ENCODE measurements at regions not wholly inside any gene's neighbourhood (a gene's known extent, or its start where the extent isn't known, plus 50 kb on each side); places are given as distances from the start of the nearest gene placed in this dataset.
A peak's percentile ranks its signal among the peaks of the same experiment; 100 is the strongest.

- DNase-seq: no peak
These were observed 58.7 kb downstream of the OTOL1 start for GRCh38 chr3:161555320-161555719.

- DNase-seq: no peak
These were observed 59.9 kb downstream of the OTOL1 start for GRCh38 chr3:161556533-161556932.

DNA sequence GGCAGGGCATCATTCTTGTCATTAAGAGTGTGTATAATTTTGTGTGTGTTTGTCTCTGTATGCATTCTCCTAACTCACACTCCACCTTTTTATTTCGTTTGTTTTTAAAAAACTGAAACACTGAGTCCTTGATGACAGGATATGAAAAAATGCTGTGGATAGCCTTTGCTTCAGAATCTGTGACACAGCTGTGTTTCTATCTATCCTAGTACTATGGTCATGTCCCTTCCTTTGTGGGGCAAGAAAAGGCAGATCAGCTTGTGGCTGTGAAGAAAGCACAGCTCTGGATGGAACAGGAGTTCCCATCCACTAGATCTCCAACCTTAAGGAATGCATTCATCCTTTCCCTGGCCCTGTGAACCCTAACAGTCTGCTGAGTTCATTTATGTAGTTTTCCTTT is 60.3 kb downstream of the OTOL1 start:
- DNase-seq: no peak

DNA sequence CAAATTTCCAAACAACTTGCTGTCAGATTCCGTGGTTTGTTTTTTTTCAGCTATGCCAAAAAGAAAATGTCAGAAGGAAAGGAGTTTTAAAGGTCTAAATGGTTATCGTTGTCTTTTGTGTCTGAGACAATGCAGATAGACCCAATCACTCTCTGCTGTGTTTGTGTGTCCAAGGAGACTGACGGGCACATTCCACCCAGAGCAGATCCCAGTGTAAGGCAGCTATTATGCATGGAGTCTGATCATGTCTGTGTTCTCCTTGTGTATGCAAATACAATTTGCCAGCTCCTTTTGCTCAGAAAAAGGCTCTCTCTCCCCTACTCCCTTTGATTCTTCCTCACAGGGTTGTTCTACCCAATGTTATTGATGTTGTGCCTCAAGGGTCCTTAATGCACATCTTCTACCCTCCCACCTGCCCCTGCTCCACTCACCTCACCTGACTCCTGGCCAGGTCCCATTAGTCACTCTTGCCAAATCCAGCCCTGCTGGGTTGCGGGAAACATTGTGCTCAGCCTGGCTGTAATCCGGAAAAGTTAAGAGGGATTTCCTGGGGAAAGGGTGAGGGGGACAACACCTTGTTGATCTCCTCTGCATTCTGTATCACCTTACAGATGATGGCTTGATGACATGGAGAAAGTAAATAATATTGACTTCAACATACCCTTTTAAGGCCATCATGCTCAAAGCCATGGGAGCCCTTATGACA is 61.0 kb downstream of the OTOL1 start:
- DNase-seq: no peak

GRCh38 chr3:161558236-161558635 is 61.6 kb downstream of the OTOL1 start:
- DNase-seq: no peak

GRCh38 chr3:161559177-161559998 is 62.8 kb downstream of the OTOL1 start:
- peak; percentile 71 for DNase-seq

DNA sequence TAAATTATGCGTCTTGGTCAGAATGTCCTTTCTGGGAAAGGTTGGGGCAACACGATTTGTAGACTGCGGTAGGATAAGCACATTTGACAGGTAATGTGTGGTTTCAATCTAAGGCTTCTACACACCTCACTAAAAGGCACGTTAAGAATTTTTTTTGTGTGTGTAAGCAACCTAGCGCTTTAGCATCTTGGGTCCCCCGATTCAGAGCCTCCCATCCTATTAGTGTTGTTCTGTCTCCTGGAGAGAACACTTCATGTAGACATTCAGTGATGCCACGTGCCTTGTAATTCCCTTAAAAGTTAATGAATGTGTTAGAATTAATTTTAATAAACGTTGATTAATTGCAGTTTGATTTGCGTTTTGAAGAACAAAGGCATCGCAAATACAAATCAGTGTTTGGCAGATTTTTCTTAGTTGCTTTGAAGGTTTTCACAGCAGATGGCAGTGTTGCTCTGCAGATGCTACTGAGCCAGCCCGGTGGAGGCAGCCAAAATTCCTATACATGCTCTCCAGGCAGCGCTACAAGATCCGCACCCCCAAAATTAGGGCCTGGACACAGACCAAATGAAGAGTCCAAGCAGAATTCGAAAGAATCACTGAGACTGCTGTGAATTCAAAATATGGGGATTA is 63.5 kb downstream of the OTOL1 start:
- DNase-seq: peak; percentile 68

DNA sequence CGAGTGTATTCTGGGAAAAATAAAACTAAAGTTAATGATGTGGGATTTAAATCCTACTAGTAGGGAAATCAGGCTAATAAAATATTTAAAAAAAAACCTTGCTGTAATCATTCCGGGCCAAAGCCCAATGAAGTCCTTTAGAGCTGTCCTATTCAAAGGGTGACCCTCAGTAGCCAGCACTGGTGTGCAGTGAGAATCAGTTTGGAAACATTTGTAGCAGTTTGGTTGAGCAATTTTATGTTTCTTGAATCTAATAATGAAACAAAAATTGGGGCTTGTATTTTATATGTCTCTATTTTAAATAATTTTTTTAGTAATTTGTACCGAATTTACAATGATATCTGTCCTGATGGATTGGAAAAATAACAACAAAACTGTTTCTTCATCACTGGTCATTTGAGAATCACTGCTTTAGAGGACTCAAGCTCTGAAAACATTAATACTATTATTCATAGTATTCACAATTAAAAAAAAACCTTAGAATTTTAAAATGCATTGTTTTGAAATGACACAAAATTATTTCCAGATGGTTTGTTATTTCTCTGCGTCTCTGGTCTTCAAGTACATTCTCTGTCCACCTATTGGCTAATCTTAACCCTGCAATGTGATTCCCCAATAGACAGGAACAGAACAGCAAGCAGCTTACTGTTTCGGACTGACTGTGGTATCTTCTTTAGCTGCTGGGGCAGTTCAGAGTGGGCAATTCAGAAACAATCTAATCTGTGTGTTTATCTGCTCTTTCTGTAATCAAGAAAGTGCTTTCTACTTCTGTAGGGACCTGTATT is 71.2 kb downstream of the OTOL1 start:
- DNase-seq: no peak

- no peak for DNase-seq
These were observed 72.1 kb downstream of the OTOL1 start for GRCh38 chr3:161568671-161569070.

GRCh38 chr3:161571951-161572350 is 75.3 kb downstream of the OTOL1 start:
- DNase-seq: no peak

DNA sequence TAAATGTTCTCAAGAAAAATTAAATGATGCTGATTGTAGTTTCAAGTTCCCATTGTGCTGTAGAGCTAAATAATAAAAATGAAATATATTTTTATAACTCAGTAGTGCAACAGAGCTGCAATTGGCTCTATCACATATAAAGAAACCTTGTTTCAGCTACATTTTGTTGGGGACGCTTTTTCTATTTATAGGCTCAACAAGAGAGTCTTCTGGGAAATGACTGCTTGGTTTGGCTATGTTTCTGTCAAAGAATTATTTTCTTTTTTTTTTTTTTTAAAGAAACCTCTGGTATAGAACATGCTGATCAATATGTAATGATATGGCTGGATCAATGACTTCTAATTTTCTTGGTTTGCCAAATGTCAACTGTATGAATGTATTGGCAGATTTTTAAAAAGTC is 76.5 kb downstream of the OTOL1 start:
- no peak for DNase-seq

- DNase-seq: no peak
These were observed 79.3 kb downstream of the OTOL1 start for GRCh38 chr3:161575901-161576300.

DNA sequence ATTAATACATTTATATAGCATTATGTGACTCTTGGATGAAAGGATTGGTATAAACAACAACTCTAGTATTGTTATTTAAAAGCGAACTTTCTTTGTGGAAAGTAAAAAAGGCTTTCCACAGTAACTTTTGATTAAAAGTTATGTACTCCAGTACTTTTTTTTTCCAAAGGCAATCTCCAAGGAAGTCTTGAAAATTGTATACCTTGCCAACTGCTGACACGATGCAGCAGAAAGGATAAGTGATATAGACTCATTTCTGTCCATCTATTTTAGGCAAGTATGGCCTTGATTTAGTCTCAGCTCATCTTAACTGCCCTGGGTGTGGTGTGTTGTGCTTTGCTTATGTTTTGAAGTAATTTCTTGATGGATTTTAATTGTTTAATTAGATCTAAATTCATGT is 79.7 kb downstream of the OTOL1 start:
- DNase-seq: no peak

- peak; percentile 50 for DNase-seq
These were observed 80.3 kb downstream of the OTOL1 start for GRCh38 chr3:161576714-161577510.

DNA sequence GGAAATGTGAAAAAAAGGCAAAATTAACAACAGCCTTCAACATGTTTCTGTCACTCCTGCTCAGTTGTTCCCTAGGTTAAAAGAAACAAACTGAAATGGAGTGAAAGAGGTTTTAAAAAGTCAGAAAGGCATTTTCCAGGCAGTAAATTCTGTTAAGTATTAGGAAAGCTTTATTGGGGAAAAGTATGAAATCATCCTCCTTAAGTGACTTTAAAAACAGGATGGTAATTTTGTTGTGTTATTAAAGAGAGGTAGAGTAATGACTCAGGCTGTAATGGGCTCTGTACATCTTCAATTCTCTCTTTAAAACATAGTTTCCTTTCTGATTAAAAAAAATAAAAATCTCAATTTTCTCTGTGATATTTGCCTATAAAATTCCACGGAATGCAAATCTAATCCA is 81.1 kb downstream of the OTOL1 start:
- no peak for DNase-seq

DNA sequence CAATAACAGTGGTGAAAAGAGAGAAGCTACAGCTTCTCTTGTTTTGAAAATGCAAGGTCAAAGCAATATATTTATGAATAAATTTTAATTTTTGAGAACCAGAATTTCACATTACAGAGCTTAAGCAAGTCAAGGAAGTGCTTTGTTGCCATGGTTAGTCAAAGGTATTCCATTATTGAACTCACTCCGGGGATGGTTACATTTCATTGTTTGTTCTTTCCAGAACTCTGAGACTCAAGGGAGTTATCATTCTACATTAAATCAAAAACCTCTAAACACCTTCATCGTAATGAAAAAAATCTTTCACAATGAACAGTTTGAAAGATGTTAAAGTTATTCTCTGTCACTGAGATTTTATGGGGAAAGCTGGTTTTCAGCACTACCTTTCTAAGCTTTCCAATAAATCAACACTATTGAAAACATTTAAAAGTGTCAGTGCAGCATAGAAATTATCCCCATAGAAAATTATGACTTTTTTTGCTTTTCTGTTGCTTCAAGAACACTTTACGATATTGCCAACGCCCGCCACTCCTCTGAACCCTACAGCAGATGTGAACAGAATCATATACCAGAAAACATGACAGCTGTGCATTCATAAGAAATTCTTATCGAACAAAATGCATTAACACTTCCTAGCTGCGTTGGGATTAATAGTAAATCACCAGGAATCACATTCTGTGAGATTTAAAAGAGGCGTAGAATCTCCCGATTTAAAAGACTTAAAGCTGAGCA is 83.0 kb downstream of the OTOL1 start:
- no peak for DNase-seq

DNA sequence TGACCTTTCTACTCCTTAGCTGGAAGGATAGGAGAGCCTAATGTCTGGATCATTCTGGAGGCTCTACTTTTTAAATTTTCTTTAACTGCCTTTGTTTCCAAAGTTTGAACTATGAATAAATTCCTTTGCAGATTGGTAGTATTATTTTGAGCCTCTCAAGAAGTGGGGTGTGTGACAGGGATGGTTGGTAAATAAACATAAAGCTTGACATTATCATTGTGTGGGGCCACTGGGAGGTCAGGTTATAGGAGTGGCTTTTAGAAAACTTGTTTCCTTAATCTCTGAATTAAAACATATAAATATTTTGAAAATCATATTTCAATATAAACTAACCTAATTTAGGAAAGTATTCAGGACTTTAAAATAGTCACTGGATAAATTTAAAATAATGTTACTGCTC is 89.3 kb downstream of the OTOL1 start:
- no peak for DNase-seq

DNA sequence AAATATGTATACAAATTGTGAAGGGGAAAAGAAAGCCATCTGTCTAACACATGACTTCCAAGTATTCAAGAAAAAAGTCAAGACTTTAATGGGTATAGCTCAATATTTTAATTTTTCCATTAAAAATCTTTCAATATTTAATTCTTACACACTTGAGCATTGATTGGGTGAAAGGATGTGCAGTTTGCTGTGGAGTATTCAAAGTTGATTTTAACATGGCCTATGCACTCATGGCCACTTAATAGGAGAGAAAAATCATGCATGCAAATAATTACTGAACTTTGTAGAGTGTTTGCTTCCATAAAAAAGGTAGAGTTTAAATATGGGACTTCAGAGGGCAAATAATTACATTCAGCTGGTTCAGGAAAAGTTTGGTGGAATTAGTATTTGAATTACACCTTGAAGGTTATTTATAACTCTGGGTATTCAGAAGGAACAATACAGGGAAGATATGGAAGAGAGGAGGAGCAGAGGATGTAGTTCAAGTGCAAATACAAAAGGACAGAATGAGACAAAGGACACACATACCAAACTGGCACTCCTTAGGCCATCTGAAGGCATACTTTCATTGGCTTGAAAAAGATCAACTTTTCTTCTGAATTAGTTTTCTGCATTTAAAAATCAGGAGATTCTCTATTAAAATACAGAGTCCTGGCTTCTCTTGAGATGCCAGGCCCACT is 90.1 kb downstream of the OTOL1 start:
- no peak for DNase-seq

- no peak for DNase-seq
These were observed 102.0 kb downstream of the OTOL1 start for GRCh38 chr3:161598639-161599038.

DNA sequence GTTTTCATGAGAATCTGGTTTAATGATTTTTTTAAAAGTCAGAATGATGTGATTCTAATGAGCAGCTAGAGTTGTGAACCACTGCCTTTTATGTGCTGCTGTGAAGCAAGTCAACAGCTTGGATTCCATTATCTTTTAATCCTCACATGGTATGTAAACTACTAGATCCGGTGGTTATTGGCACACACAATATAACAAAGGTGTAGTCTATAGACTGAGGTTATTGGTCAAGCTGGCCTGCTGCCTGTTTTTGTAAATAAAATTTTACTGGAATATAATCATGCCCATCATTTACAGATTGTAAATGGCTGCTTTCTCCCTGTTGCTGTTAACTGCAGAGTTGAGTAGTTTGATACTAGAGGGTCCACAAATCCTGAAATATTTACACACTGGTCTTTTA is 103.1 kb downstream of the OTOL1 start:
- DNase-seq: peak; percentile 44

DNA sequence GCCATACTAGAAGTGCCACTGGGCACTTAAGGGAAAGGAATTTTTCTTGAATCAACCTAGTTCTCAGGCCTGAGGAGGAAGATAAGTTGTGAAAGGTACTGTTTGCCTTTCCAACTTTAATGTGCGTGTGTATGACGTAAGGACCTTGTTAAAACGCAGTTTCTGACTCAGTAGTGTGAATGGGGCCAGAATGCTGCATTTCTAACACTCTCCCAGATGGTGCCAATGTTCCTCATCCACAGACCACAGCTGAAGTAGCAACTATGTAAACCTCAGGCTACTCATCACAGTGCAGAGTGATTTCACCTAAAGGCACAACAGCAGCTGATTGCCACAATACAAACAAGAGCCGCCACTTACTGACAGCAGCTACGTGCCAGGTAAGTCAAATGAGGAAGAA is 103.6 kb downstream of the OTOL1 start:
- DNase-seq: peak; percentile 92
